RWPE2 (cell line): ENCODE measurements at regions not wholly inside any gene's neighbourhood (a gene's known extent, or its start where the extent isn't known, plus 50 kb on each side); places are given as distances from the start of the nearest gene placed in this dataset.
"Not testable (repeated sequence)": the region's sequence is repeated elsewhere in the genome, so short reads cannot be mapped to it uniquely, and the experiment has no call there.

ENCODE experiments used
- ATAC-seq: fragments of 200-7000 bp; cut with Tn5 transposase; 3 replicates; pipeline ENCODE4 v1.9.1; 2021; ENCODE audit warnings: low read depth
- DNase-seq: peaks from one replicate; pipeline ENCODE4 v3.0.0-alpha.2; 2020; ENCODE audit warnings: low spot score
- H3K27ac ChIP-seq: fragments of 450-650 bp; 2 replicates; pipeline ENCODE4 v1.5.1; 2017; ENCODE audit warnings: mild to moderate bottlenecking; ENCODE audit not compliant: poor library complexity, severe bottlenecking
- H3K27me3 ChIP-seq: fragments of 250-450 bp; sonication (Bioruptor Pico); 2 replicates; pipeline ENCODE4 v1.5.1; 2021; ENCODE audit warnings: mild to moderate bottlenecking, moderate library complexity; ENCODE audit not compliant: insufficient read depth, poor library complexity, severe bottlenecking
- H3K36me3 ChIP-seq: fragments of 250-450 bp; sonication (Bioruptor Pico); 2 replicates; pipeline ENCODE4 v1.5.1; 2020; ENCODE audit warnings: low read depth, mild to moderate bottlenecking, moderate library complexity
- H3K4me1 ChIP-seq: fragments of 250-450 bp; sonication (Bioruptor Pico); 2 replicates; pipeline ENCODE4 v1.5.1; 2021; ENCODE audit warnings: mild to moderate bottlenecking, moderate library complexity; ENCODE audit not compliant: insufficient read depth, poor library complexity, severe bottlenecking
- H3K4me3 ChIP-seq: fragments of 250-450 bp; sonication (Bioruptor Pico); 2 replicates; pipeline ENCODE4 v1.5.1; 2021; ENCODE audit warnings: mild to moderate bottlenecking, moderate library complexity; ENCODE audit not compliant: severe bottlenecking
- H3K9me3 ChIP-seq: fragments of 250-450 bp; sonication (Bioruptor Pico); 2 replicates; pipeline ENCODE4 v1.5.1; 2021; ENCODE audit warnings: mild to moderate bottlenecking, moderate library complexity; ENCODE audit not compliant: severe bottlenecking
- CTCF ChIP-seq: fragments of 450-650 bp; IDR thresholded peaks from one replicate; pipeline ENCODE4 v1.5.1; 2017; ENCODE audit warnings: mild to moderate bottlenecking, moderate library complexity; ENCODE audit not compliant: poor library complexity, severe bottlenecking

GRCh38 chr1:192889082-192889481 lies 80.2 kb downstream of the RGS2 start:
- Histone ChIP-seq H3K27ac (no peak overlapping the region), H3K4me1 (peaks cover 8% of the 10 kb centered on the region), H3K4me3 (no peak overlapping the region), H3K36me3 (no peaks in the 10 kb centered on the region), H3K9me3 (no peaks in the 10 kb centered on the region), H3K27me3 (no peaks in the 10 kb centered on the region)
- TF ChIP-seq CTCF, result no peak
- ATAC-seq (no peak), DNase-seq (no peak)

- ATAC-seq, result no peak
- no peaks in the 10 kb centered on the region for H3K27me3 ChIP-seq
Observed at GRCh38 chr1:192890134-192890533, 81.3 kb downstream of the RGS2 start.

GRCh38 chr1:192892934-192893333 lies 84.1 kb downstream of the RGS2 start:
- Histone ChIP-seq H3K9me3 (no peaks in the 10 kb centered on the region), H3K27me3 (no peaks in the 10 kb centered on the region), H3K36me3 (no peaks in the 10 kb centered on the region), H3K4me3 (no peak overlapping the region), H3K4me1 (peaks cover 8% of the 10 kb centered on the region), H3K27ac (peak overlapping the region; percentile 16)
- no peak for DNase-seq
- TF ChIP-seq CTCF, result no peak
- ATAC-seq, result peak; percentile 53; the same call in 2 of the 3 replicates

More at GRCh38 chr1:192890134-192890533, 81.3 kb downstream of the RGS2 start:
- no peaks in the 10 kb centered on the region for H3K36me3 ChIP-seq
- no peak overlapping the region for H3K4me3 ChIP-seq
- H3K4me1 ChIP-seq, result peaks cover 8% of the 10 kb centered on the region
- H3K9me3 ChIP-seq, result no peaks in the 10 kb centered on the region
- TF ChIP-seq CTCF, result no peak
- DNase-seq, result no peak
- no peak overlapping the region for H3K27ac ChIP-seq

GRCh38 chr1:192895487-192895886 lies 86.6 kb downstream of the RGS2 start:
- H3K4me3 ChIP-seq, H3K27ac ChIP-seq, H3K27me3 ChIP-seq, H3K9me3 ChIP-seq, H3K36me3 ChIP-seq, H3K4me1 ChIP-seq, ATAC-seq, DNase-seq: not testable (repeated sequence)

GRCh38 chr1:192896376-192896775 lies 87.5 kb downstream of the RGS2 start:
- no peak for DNase-seq
- Histone ChIP-seq H3K27ac (no peak overlapping the region), H3K4me3 (no peak overlapping the region), H3K9me3 (no peaks in the 10 kb centered on the region), H3K4me1 (peaks cover 11% of the 10 kb centered on the region), H3K27me3 (no peaks in the 10 kb centered on the region), H3K36me3 (no peaks in the 10 kb centered on the region)
- no peak for TF ChIP-seq CTCF
- no peak for ATAC-seq

GRCh38 chr1:192901500-192901899 lies 92.7 kb downstream of the RGS2 start:
- peak; percentile 79 for ATAC-seq

More at GRCh38 chr1:192901500-192901899, 92.7 kb downstream of the RGS2 start:
- no peaks in the 10 kb centered on the region for H3K9me3 ChIP-seq
- H3K36me3 ChIP-seq, result no peaks in the 10 kb centered on the region
- H3K4me3 ChIP-seq, result no peak overlapping the region
- no peak overlapping the region for H3K27ac ChIP-seq
- H3K4me1 ChIP-seq, result peaks cover 24% of the 10 kb centered on the region
- no peak for DNase-seq
- no peak for TF ChIP-seq CTCF
- H3K27me3 ChIP-seq, result no peaks in the 10 kb centered on the region
